ENCODE measurements at regions not wholly inside any gene's neighbourhood (a gene's known extent, or its start where the extent isn't known, plus 50 kb on each side); places are given as distances from the start of the nearest gene placed in this dataset.
"Not testable (repeated sequence)": the region's sequence is repeated elsewhere in the genome, so short reads cannot be mapped to it uniquely, and the experiment has no call there.

DNA sequence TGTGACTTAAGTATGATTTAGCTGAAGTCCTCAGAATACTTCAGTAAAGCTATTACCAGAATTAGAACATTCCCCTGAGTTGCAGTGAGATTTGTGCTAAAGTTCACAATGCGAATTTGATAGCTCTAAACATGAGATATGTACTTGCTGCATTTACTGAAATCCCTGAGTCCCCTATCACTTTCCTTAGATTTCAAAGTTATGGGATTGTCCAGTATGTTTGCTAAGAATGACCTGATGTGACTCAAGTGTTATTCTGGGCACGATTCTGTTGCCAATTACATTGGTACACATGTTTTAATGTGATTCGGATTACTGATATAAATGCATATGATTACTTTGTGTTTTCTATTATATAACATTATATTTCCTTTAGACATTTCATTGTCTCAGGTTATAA is 91.3 kb upstream of the AMOT start:
- H3F3A ChIP-seq (ENCODE audit: insufficient read depth): no peaks in the 10 kb centered on the region
- H3K4me3 ChIP-seq (ENCODE audit: insufficient read depth, low read length, poor library complexity, severe bottlenecking): no peak overlapping the region
- H4K20me1 ChIP-seq (ENCODE audit: low read depth, low read length): no peaks in the 10 kb centered on the region
- no peaks in the 10 kb centered on the region for H3K9me2 ChIP-seq (replicated peaks; ENCODE audit: insufficient read depth, low read length)
- no peak for TF ChIP-seq EZH2phosphoT487 (conservative IDR thresholded peaks at IDR 0.05; ENCODE audit: low read length)
- TF ChIP-seq, protein P1, sequence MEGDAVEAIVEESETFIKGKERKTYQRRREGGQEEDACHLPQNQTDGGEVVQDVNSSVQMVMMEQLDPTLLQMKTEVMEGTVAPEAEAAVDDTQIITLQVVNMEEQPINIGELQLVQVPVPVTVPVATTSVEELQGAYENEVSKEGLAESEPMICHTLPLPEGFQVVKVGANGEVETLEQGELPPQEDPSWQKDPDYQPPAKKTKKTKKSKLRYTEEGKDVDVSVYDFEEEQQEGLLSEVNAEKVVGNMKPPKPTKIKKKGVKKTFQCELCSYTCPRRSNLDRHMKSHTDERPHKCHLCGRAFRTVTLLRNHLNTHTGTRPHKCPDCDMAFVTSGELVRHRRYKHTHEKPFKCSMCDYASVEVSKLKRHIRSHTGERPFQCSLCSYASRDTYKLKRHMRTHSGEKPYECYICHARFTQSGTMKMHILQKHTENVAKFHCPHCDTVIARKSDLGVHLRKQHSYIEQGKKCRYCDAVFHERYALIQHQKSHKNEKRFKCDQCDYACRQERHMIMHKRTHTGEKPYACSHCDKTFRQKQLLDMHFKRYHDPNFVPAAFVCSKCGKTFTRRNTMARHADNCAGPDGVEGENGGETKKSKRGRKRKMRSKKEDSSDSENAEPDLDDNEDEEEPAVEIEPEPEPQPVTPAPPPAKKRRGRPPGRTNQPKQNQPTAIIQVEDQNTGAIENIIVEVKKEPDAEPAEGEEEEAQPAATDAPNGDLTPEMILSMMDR (IDR thresholded peaks at IDR 0.05; ENCODE audit: insufficient read depth, low read length, poor library complexity, severe bottlenecking): no peak
- H3K79me2 ChIP-seq (ENCODE audit: insufficient read depth, low read length): no peaks in the 10 kb centered on the region
- no peak overlapping the region for H3K9ac ChIP-seq (ENCODE audit: low read length)
- no peaks in the 10 kb centered on the region for H3K27me3 ChIP-seq (ENCODE audit: low read length)
- H3K36me3 ChIP-seq (ENCODE audit: low read length): no peaks in the 10 kb centered on the region
- H3K9me3 ChIP-seq (ENCODE audit: insufficient read depth, low read length): no peaks in the 10 kb centered on the region
- no peak overlapping the region for H3K4me2 ChIP-seq (ENCODE audit: low read depth, low read length, poor library complexity, severe bottlenecking)
- no peak overlapping the region for H3K27ac ChIP-seq (ENCODE audit: low read depth, low read length)
- H2AFZ ChIP-seq (ENCODE audit: low read depth, low read length, severe bottlenecking): no peak overlapping the region

DNA sequence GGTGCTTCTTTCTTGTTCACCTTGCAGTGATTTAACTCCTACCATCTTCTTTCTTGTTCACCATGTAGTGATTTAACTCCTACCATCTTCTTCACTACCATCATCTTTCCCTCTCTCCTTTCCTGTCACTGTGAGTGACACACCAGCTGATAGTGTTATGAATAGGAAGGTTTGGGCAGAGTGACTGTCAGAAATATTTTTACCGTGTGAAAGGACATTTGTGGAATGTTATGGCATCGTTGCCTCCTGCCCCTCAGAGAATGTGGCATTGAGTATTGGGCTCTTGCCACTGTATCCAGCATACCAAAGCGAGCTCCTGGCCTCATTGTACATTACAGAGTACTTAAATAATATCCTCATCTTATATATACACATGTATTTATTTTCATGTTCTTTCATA is 90.8 kb upstream of the AMOT start:
- Histone ChIP-seq H3K79me2 (ENCODE audit: insufficient read depth, low read length) (no peaks in the 10 kb centered on the region), H3K9me2 (replicated peaks; ENCODE audit: insufficient read depth, low read length) (no peaks in the 10 kb centered on the region), H3K4me3 (ENCODE audit: insufficient read depth, low read length, poor library complexity, severe bottlenecking) (no peak overlapping the region), H2AFZ (ENCODE audit: low read depth, low read length, severe bottlenecking) (no peak overlapping the region), H3K9ac (ENCODE audit: low read length) (no peak overlapping the region), H3K36me3 (ENCODE audit: low read length) (no peaks in the 10 kb centered on the region), H3K27me3 (ENCODE audit: low read length) (no peaks in the 10 kb centered on the region), H4K20me1 (ENCODE audit: low read depth, low read length) (no peaks in the 10 kb centered on the region), H3K27ac (ENCODE audit: low read depth, low read length) (no peak overlapping the region), H3K4me2 (ENCODE audit: low read depth, low read length, poor library complexity, severe bottlenecking) (no peak overlapping the region), H3K9me3 (ENCODE audit: insufficient read depth, low read length) (no peaks in the 10 kb centered on the region), H3F3A (ENCODE audit: insufficient read depth) (no peaks in the 10 kb centered on the region)
- TF ChIP-seq, protein P1 (IDR thresholded peaks at IDR 0.05; ENCODE audit: insufficient read depth, low read length, poor library complexity, severe bottlenecking): no peak
- TF ChIP-seq EZH2phosphoT487 (conservative IDR thresholded peaks at IDR 0.05; ENCODE audit: low read length): no peak

DNA sequence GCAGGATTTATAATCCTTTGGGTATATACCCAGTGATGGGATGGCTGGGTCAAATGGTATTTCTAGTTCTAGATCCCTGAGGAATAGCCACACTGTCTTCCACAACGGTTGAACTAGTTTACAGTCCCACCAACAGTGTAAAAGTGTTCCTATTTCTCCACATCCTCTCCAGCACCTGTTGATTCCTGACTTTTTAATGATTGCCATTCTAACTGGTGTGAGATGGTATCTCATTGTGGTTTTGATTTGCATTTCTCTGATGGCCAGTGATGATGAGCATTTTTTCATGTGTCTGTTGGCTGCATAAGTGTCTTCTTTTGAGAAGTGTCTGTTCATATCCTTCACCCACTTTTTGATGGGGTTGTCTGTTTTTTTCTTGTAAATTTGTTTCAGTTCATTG is 82.8 kb upstream of the AMOT start:
- not testable (repeated sequence) for H3K4me2 ChIP-seq (ENCODE audit: low read depth, low read length, poor library complexity, severe bottlenecking); H3K27me3 ChIP-seq (ENCODE audit: low read length); H3F3A ChIP-seq (ENCODE audit: insufficient read depth); H3K36me3 ChIP-seq (ENCODE audit: low read length); H2AFZ ChIP-seq (ENCODE audit: low read depth, low read length, severe bottlenecking); H3K27ac ChIP-seq (ENCODE audit: low read depth, low read length); H3K9me3 ChIP-seq (ENCODE audit: insufficient read depth, low read length); H3K79me2 ChIP-seq (ENCODE audit: insufficient read depth, low read length); H4K20me1 ChIP-seq (ENCODE audit: low read depth, low read length); H3K9me2 ChIP-seq (replicated peaks; ENCODE audit: insufficient read depth, low read length); H3K4me3 ChIP-seq (ENCODE audit: insufficient read depth, low read length, poor library complexity, severe bottlenecking); H3K9ac ChIP-seq (ENCODE audit: low read length)

DNA sequence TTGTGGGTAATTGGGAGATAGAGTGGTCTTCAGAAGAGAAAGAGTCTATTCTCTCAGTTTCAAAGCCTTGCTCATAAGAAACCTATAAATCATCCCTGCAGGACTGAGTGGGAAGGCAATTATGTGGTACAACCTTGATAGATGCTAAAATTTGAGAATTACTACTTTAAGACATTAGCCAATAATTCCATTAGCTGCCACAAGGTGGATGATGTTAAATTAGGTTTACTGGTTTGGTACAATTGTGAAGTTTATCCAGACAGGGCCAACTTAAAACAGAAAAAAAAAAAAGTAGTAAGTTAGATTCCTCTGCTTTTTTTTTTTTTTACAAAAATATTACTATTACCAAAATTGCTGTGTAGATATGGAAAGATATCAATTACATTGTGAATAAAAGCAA is 73.2 kb upstream of the AMOT start:
- H3K9ac ChIP-seq (ENCODE audit: low read length): no peak overlapping the region
- no peaks in the 10 kb centered on the region for H3K79me2 ChIP-seq (ENCODE audit: insufficient read depth, low read length)
- no peak overlapping the region for H3K4me3 ChIP-seq (ENCODE audit: insufficient read depth, low read length, poor library complexity, severe bottlenecking)
- no peak overlapping the region for H3K4me2 ChIP-seq (ENCODE audit: low read depth, low read length, poor library complexity, severe bottlenecking)
- no peaks in the 10 kb centered on the region for H3K36me3 ChIP-seq (ENCODE audit: low read length)
- no peak overlapping the region for H2AFZ ChIP-seq (ENCODE audit: low read depth, low read length, severe bottlenecking)
- TF ChIP-seq EZH2phosphoT487 (conservative IDR thresholded peaks at IDR 0.05; ENCODE audit: low read length): no peak
- TF ChIP-seq, protein P1 (IDR thresholded peaks at IDR 0.05; ENCODE audit: insufficient read depth, low read length, poor library complexity, severe bottlenecking): no peak
- H3K9me3 ChIP-seq (ENCODE audit: insufficient read depth, low read length): no peaks in the 10 kb centered on the region
- no peaks in the 10 kb centered on the region for H3F3A ChIP-seq (ENCODE audit: insufficient read depth)
- H3K27ac ChIP-seq (ENCODE audit: low read depth, low read length): no peak overlapping the region
- H4K20me1 ChIP-seq (ENCODE audit: low read depth, low read length): no peaks in the 10 kb centered on the region
- no peaks in the 10 kb centered on the region for H3K9me2 ChIP-seq (replicated peaks; ENCODE audit: insufficient read depth, low read length)
- no peaks in the 10 kb centered on the region for H3K27me3 ChIP-seq (ENCODE audit: low read length)
